NCI-H446 (cell line): ENCODE measurements at regions not wholly inside any gene's neighbourhood (a gene's known extent, or its start where the extent isn't known, plus 50 kb on each side); places are given as distances from the start of the nearest gene placed in this dataset.

Experiments used
- DNase-seq, 2 experiments: peaks; one replicate each; lab custom pipeline; 2025; lab: John Stamatoyannopoulos, UW

- DNase-seq: no peak
Observed at GRCh38 chr1:59022799-59023198, 239.0 kb upstream of the JUN start.

- DNase-seq: no peak
Observed at GRCh38 chr1:59025201-59025600, 241.4 kb upstream of the JUN start.

- DNase-seq: no peak
Observed at GRCh38 chr1:59025898-59026426, 242.1 kb upstream of the JUN start.

- DNase-seq: peak in 1 of 2 experiments; percentile 18
Observed at GRCh38 chr1:59026472-59026948, 242.7 kb upstream of the JUN start.

- DNase-seq: no peak
Observed at GRCh38 chr1:59027177-59027576, 243.3 kb upstream of the JUN start.

GRCh38 chr1:59028048-59028447, 244.2 kb upstream of the JUN start:
- no peak for DNase-seq

GRCh38 chr1:59029411-59030167, 245.7 kb upstream of the JUN start:
- DNase-seq: no peak

- DNase-seq: no peak
Observed at GRCh38 chr1:59032228-59032627, 248.4 kb upstream of the JUN start.

GRCh38 chr1:59033761-59034160, 249.9 kb upstream of the JUN start:
- DNase-seq: no peak

GRCh38 chr1:59034925-59035324, 251.1 kb upstream of the JUN start:
- no peak for DNase-seq

- no peak for DNase-seq
Observed at GRCh38 chr1:59039551-59039950, 255.7 kb upstream of the JUN start.

- DNase-seq: no peak
Observed at GRCh38 chr1:59040486-59040885, 256.4 kb upstream of the FGGY start.

GRCh38 chr1:59041646-59042277, 255.1 kb upstream of the FGGY start:
- no peak for DNase-seq

- no peak for DNase-seq
Observed at GRCh38 chr1:59043796-59044195, 253.1 kb upstream of the FGGY start.

GRCh38 chr1:59044535-59045121, 252.3 kb upstream of the FGGY start:
- DNase-seq: no peak

- no peak for DNase-seq
Observed at GRCh38 chr1:59045137-59045536, 251.8 kb upstream of the FGGY start.

GRCh38 chr1:59045636-59046035, 251.3 kb upstream of the FGGY start:
- DNase-seq: no peak

- DNase-seq: no peak
Observed at GRCh38 chr1:59046134-59046533, 250.8 kb upstream of the FGGY start.

GRCh38 chr1:59046730-59047157, 250.2 kb upstream of the FGGY start:
- DNase-seq: no peak

- no peak for DNase-seq
Observed at GRCh38 chr1:59051007-59051406, 245.9 kb upstream of the FGGY start.

- DNase-seq: no peak
Observed at GRCh38 chr1:59052166-59052590, 244.7 kb upstream of the FGGY start.

- DNase-seq: no peak
Observed at GRCh38 chr1:59054172-59054571, 242.7 kb upstream of the FGGY start.
